ENCODE measurements at regions not wholly inside any gene's neighbourhood (a gene's known extent, or its start where the extent isn't known, plus 50 kb on each side); places are given as distances from the start of the nearest gene placed in this dataset.

DNA sequence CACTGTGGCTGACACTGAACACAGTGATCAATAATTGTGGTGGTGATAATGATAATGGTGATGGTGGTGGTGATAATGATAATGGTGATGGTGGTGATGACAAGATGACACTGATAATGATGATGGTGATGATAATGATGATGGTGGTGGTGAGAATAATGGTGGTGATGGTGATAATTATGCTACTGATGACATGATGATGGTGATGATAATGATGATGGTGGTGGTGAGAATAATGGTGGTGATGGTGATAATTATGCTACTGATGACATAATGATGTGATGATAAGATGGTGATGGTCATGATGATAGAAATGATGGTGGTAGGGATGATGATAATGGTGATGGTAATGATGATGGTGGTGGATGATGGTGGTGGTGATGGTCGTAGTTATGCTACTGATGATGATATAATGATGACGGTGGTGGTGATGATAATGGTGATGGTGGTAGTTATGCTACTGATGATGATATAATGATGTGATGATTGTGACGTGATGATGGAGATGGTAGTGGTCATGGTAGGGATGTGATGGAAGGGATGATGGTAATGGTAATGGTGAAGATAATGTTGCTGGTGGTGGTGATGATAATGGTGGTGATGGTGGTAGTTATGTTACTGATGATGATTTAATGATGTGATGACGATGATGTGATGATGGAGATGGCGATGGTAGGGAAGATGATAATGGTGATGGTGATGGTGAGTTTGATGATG, 356.5 kb upstream of the CDH4 start:
- TF ChIP-seq POLR2AphosphoS5 (IDR thresholded peaks at IDR 0.05; ENCODE audit: low read depth, low read length) (no peak), TAF1 (IDR thresholded peaks at IDR 0.05; ENCODE audit: borderline replicate concordance, insufficient read depth, low read length) (no peak), SIN3A (IDR thresholded peaks at IDR 0.05; ENCODE audit: borderline replicate concordance, insufficient read depth, low read length) (no peak), FOXP2 (optimal IDR thresholded peaks at IDR 0.05; ENCODE audit: borderline replicate concordance, extremely low read depth, extremely low read length, insufficient read depth) (no peak)
- TF ChIP-seq, protein P1, sequence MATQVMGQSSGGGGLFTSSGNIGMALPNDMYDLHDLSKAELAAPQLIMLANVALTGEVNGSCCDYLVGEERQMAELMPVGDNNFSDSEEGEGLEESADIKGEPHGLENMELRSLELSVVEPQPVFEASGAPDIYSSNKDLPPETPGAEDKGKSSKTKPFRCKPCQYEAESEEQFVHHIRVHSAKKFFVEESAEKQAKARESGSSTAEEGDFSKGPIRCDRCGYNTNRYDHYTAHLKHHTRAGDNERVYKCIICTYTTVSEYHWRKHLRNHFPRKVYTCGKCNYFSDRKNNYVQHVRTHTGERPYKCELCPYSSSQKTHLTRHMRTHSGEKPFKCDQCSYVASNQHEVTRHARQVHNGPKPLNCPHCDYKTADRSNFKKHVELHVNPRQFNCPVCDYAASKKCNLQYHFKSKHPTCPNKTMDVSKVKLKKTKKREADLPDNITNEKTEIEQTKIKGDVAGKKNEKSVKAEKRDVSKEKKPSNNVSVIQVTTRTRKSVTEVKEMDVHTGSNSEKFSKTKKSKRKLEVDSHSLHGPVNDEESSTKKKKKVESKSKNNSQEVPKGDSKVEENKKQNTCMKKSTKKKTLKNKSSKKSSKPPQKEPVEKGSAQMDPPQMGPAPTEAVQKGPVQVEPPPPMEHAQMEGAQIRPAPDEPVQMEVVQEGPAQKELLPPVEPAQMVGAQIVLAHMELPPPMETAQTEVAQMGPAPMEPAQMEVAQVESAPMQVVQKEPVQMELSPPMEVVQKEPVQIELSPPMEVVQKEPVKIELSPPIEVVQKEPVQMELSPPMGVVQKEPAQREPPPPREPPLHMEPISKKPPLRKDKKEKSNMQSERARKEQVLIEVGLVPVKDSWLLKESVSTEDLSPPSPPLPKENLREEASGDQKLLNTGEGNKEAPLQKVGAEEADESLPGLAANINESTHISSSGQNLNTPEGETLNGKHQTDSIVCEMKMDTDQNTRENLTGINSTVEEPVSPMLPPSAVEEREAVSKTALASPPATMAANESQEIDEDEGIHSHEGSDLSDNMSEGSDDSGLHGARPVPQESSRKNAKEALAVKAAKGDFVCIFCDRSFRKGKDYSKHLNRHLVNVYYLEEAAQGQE (IDR thresholded peaks at IDR 0.05; ENCODE audit: insufficient read depth in 1 of 2, low read depth in 2 of 2, low read length in 2 of 2): no peak

All from PFSK-1 (cell line).